GM21515 (cell line): ENCODE measurements at regions not wholly inside any gene's neighbourhood (a gene's known extent, or its start where the extent isn't known, plus 50 kb on each side); places are given as distances from the start of the nearest gene placed in this dataset.

Source experiments
- ATAC-seq: cut with Tn5 transposase; IDR thresholded peaks from one replicate; pipeline ENCODE4 v1.9.1; 2021; ENCODE audit not compliant: unreplicated experiment

GRCh38 chr18:45557779-45558178 lies 57.5 kb upstream of the SLC14A2 start:
- ATAC-seq, result no peak

- ATAC-seq, result no peak
These were observed 56.0 kb upstream of the SLC14A2 start for GRCh38 chr18:45559258-45559657.

DNA sequence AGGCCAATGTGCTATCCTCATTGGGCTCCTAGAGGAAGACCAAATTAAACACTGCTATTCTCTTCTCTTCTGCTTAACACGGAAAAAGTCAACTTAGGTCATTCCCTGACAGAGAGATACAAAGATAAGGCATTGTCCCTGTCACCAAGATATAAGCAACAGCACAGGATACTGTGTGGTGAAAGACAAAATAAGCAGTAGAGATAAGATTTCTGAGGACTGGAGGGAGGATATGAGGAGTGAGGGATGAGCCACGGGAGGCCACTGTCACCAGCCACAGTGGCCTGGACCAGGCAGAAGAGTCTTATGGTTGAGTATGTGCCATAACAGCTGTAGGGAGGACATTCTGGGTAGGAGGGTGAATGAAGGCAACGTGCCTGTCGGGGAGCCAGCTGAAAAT lies 54.4 kb upstream of the SLC14A2 start:
- no peak for ATAC-seq

GRCh38 chr18:45562567-45563479 lies 52.5 kb upstream of the SLC14A2 start:
- no peak for ATAC-seq

- no peak for ATAC-seq
These were observed 49.9 kb upstream of the SLC14A2 start for GRCh38 chr18:45565280-45565970.
